H1 (cell line): ENCODE measurements at regions not wholly inside any gene's neighbourhood (a gene's known extent, or its start where the extent isn't known, plus 50 kb on each side); places are given as distances from the start of the nearest gene placed in this dataset.

Source experiments
- CTCF ChIA-PET: fragments of 300-600 bp; sonication (Branson Sonifier 250); formaldehyde crosslinking; loops from one replicate; lab custom pipeline; 2021; ENCODE audit not compliant: partially characterized antibody; lab: Charles Lee
- POLR2A ChIA-PET: fragments of 300-600 bp; sonication (Branson Sonifier 250); formaldehyde crosslinking; loops from one replicate; lab custom pipeline; 2021; ENCODE audit warnings: inconsistent platforms; ENCODE audit not compliant: partially characterized antibody; lab: Charles Lee
- DNase-seq, 2 experiments: peaks; one replicate each; pipeline versions ENCODE4 v3.0.0 to v3.0.0-alpha.2; 2010 to 2022; ENCODE audit warnings: low spot score in 2 of 2, low read depth in 1 of 2, mixed read lengths in 1 of 2
- FAIRE-seq: peaks from 2 replicates; lab custom pipeline; 2011; peaks lifted over from hg19 to GRCh38; lab: Jason Lieb, UNC
- H2AFZ ChIP-seq: 2 replicates; pipeline ENCODE4 v1.8.1; 2012; ENCODE audit warnings: low read length, inconsistent platforms
- H2AK5ac ChIP-seq: 2 replicates; pipeline ENCODE4 v1.6.1; 2013; ENCODE audit warnings: low read depth, low read length
- H2BK120ac ChIP-seq: replicated peaks from 2 replicates; pipeline ENCODE3; 2013; ENCODE audit warnings: low read depth, low read length, inconsistent platforms
- H2BK12ac ChIP-seq: 2 replicates; pipeline ENCODE4 v1.6.1; 2013; ENCODE audit warnings: low read depth, low read length
- H2BK15ac ChIP-seq: 2 replicates; pipeline ENCODE4 v1.6.1; 2013; ENCODE audit warnings: low read length
- H2BK20ac ChIP-seq: 2 replicates; pipeline ENCODE4 v1.6.1; 2013; ENCODE audit warnings: low read length
- H2BK5ac ChIP-seq: 2 replicates; pipeline ENCODE4 v1.6.1; 2013; ENCODE audit warnings: low read depth, low read length
- H3K14ac ChIP-seq: 2 replicates; pipeline ENCODE4 v1.6.1; 2013; ENCODE audit warnings: inconsistent platforms; ENCODE audit not compliant: insufficient read length
- H3K18ac ChIP-seq: 2 replicates; pipeline ENCODE4 v1.6.1; 2013; ENCODE audit warnings: low read length; ENCODE audit errors: extremely low read depth
- H3K23ac ChIP-seq: 2 replicates; pipeline ENCODE4 v1.6.1; 2013; ENCODE audit warnings: inconsistent platforms; ENCODE audit not compliant: insufficient read length
- H3K23me2 ChIP-seq: 2 replicates; pipeline ENCODE4 v1.6.1; 2013; ENCODE audit warnings: low read depth, low read length
- H3K27ac ChIP-seq: 2 replicates; pipeline ENCODE4 v1.6.1; 2011; ENCODE audit warnings: low read depth, low read length, inconsistent platforms
- H3K27me3 ChIP-seq, 4 experiments: replicated peaks in 1 of 4; 1 replicate in 1 of 4; 2 replicates in 3 of 4; pipeline versions ENCODE4 v1.6.1 to v1.8.1; 2011 to 2013; ENCODE audit warnings: low read length in 3 of 4, mild to moderate bottlenecking in 3 of 4, inconsistent platforms in 2 of 4, mixed read lengths in 2 of 4, moderate library complexity in 1 of 4; ENCODE audit not compliant: control insufficient read depth in 3 of 4, insufficient read depth in 3 of 4; ENCODE audit errors: extremely low read depth in 1 of 4
- H3K36me3 ChIP-seq, 4 experiments: 2 replicates each; pipeline versions ENCODE4 v1.6.1 to v1.8.1; 2011 to 2013; ENCODE audit warnings: mild to moderate bottlenecking in 4 of 4, low read length in 3 of 4, moderate library complexity in 2 of 4, control low read depth in 1 of 4, inconsistent platforms in 1 of 4; ENCODE audit not compliant: insufficient read depth in 4 of 4, control insufficient read depth in 2 of 4
- H3K4ac ChIP-seq: replicated peaks from 2 replicates; pipeline ENCODE3; 2013; ENCODE audit warnings: low read length, low read depth, mixed read lengths, inconsistent platforms; ENCODE audit not compliant: insufficient read length
- H3K4me1 ChIP-seq, 4 experiments: replicated peaks in 1 of 4; 1 replicate in 1 of 4; 2 replicates in 3 of 4; pipeline versions ENCODE4 v1.6.1 to v1.8.1; 2011 to 2013; ENCODE audit warnings: low read length in 3 of 4, inconsistent platforms in 2 of 4, mixed read lengths in 1 of 4; ENCODE audit not compliant: insufficient read depth in 4 of 4, control insufficient read depth in 3 of 4
- H3K4me2 ChIP-seq, 2 experiments: 2 replicates each; pipeline versions ENCODE4 v1.6.1 to v1.8.1; 2011 to 2013; ENCODE audit warnings: low read depth in 2 of 2, low read length in 2 of 2, control low read depth in 1 of 2, inconsistent platforms in 1 of 2, mild to moderate bottlenecking in 1 of 2; ENCODE audit not compliant: insufficient read depth in 1 of 2
- H3K4me3 ChIP-seq, 4 experiments: fragments of 200-600, 300-600 bp in 1 of 4; sonication (generic), shearing (Covaris generic), sonication (Bioruptor Twin) in 1 of 4; 2 replicates each; pipeline versions ENCODE4 v1.5.1 to v1.8.1; 2011 to 2016; ENCODE audit warnings: low read length in 4 of 4, low read depth in 3 of 4, control low read depth in 2 of 4, inconsistent platforms in 2 of 4, mild to moderate bottlenecking in 2 of 4, mixed read lengths in 1 of 4, moderate library complexity in 1 of 4; ENCODE audit not compliant: insufficient read depth in 2 of 4; ENCODE audit errors: extremely low read depth in 1 of 4
- H3K56ac ChIP-seq: replicated peaks from 2 replicates; pipeline ENCODE3; 2013; ENCODE audit warnings: low read depth, mild to moderate bottlenecking, mixed read lengths, low read length, inconsistent platforms; ENCODE audit not compliant: insufficient read length
- H3K79me1 ChIP-seq: 2 replicates; pipeline ENCODE4 v1.6.1; 2013; ENCODE audit warnings: low read depth, low read length, control low read depth
- H3K79me2 ChIP-seq, 2 experiments: 2 replicates each; pipeline versions ENCODE4 v1.6.1 to v1.8.1; 2012 to 2013; ENCODE audit warnings: low read length in 2 of 2, mild to moderate bottlenecking in 2 of 2, inconsistent platforms in 1 of 2; ENCODE audit not compliant: insufficient read depth in 2 of 2, control insufficient read depth in 1 of 2
- H3K9ac ChIP-seq, 4 experiments: replicated peaks in 1 of 4; 1 replicate in 1 of 4; 2 replicates in 3 of 4; pipeline versions ENCODE4 v1.6.1 to v1.8.1; 2011 to 2013; ENCODE audit warnings: low read depth in 3 of 4, low read length in 3 of 4, control low read depth in 2 of 4, mild to moderate bottlenecking in 2 of 4, moderate library complexity in 2 of 4, inconsistent platforms in 1 of 4; ENCODE audit errors: extremely low read depth in 1 of 4
- H3K9me3 ChIP-seq, 2 experiments: 2 replicates each; pipeline versions ENCODE4 v1.6.1 to v1.8.1; 2012 to 2013; ENCODE audit warnings: mild to moderate bottlenecking in 2 of 2, moderate library complexity in 2 of 2, control low read depth in 1 of 2, inconsistent platforms in 1 of 2, low read depth in 1 of 2, low read length in 1 of 2, mixed read lengths in 1 of 2; ENCODE audit not compliant: insufficient read depth in 2 of 2
- H4K20me1 ChIP-seq, 2 experiments: replicated peaks in 1 of 2; 2 replicates each; pipeline versions ENCODE3 to v1.8.1; 2011 to 2013; ENCODE audit warnings: inconsistent platforms in 2 of 2, low read length in 2 of 2, mild to moderate bottlenecking in 1 of 2; ENCODE audit not compliant: insufficient read depth in 2 of 2, control insufficient read depth in 1 of 2
- H4K5ac ChIP-seq: 2 replicates; pipeline ENCODE4 v1.6.1; 2013; ENCODE audit warnings: low read length, low read depth, mixed read lengths, inconsistent platforms; ENCODE audit not compliant: insufficient read length
- H4K8ac ChIP-seq: 2 replicates; pipeline ENCODE4 v1.8.0; 2013; ENCODE audit warnings: mild to moderate bottlenecking, moderate library complexity, low read length, inconsistent platforms; ENCODE audit not compliant: insufficient read depth; ENCODE audit errors: extremely low read depth
- H4K91ac ChIP-seq: replicated peaks from 2 replicates; pipeline ENCODE3; 2013; ENCODE audit warnings: low read length, mixed read lengths, inconsistent platforms; ENCODE audit not compliant: insufficient read length
- ASH2L ChIP-seq: fragments of 200-600, 300-600 bp; sonication (generic); IDR thresholded peaks from one replicate; pipeline ENCODE4 v1.7.1; 2017; ENCODE audit warnings: low read length
- CHD1 ChIP-seq: IDR thresholded peaks from 2 replicates; pipeline ENCODE4 v1.6.1; 2012; ENCODE audit warnings: low read depth, low read length, improper control_type of control experiment
- GTF2F1 ChIP-seq: IDR thresholded peaks from 2 replicates; pipeline ENCODE4 v1.6.1; 2012; ENCODE audit warnings: low read depth, low read length, improper control_type of control experiment, borderline replicate concordance
- POU5F1 ChIP-seq: IDR thresholded peaks from 2 replicates; pipeline ENCODE4 v1.6.1; 2011; ENCODE audit warnings: low read depth, mild to moderate bottlenecking, low read length, moderate library complexity
- TAF1 ChIP-seq: IDR thresholded peaks from 2 replicates; pipeline ENCODE4 v1.6.1; 2011; ENCODE audit warnings: mild to moderate bottlenecking, low read depth, low read length
- YY1 ChIP-seq: IDR thresholded peaks from 2 replicates; pipeline ENCODE4 v1.6.1; 2011; ENCODE audit warnings: low read depth, mild to moderate bottlenecking, low read length
- WGBS, 2 experiments: shearing (Covaris generic) in 1 of 2; methylation state at CpG; one replicate each; pipeline versions ENCODE4 v1.1.6 to v1.1.7; 2013 to 2015; ENCODE audit warnings: low lambda C conversion rate in 2 of 2, mixed read lengths in 2 of 2, inconsistent platforms in 1 of 2, low coverage in 1 of 2, missing lambda C conversion rate in 1 of 2; ENCODE audit not compliant: insufficient replicate concordance in 2 of 2, insufficient coverage in 1 of 2, insufficient read length in 1 of 2; ENCODE audit errors: extremely low coverage in 1 of 2, missing lambda C conversion rate in 1 of 2; 5-methylcytosine and 5-hydroxymethylcytosine counted together

GRCh38 chr18:45547910-45548309 is 67.4 kb upstream of the SLC14A2 start:
- Histone ChIP-seq H2BK120ac (no peak overlapping the region), H2AK5ac (no peak overlapping the region), H3K4me3 (no peak overlapping the region), H3K9me3 (no peaks in the 10 kb centered on the region), H3K18ac (no peak overlapping the region), H3K14ac (no peak overlapping the region), H3K79me1 (no peaks in the 10 kb centered on the region), H3K4ac (no peak overlapping the region), H3K79me2 (no peaks in the 10 kb centered on the region), H4K20me1 (no peaks in the 10 kb centered on the region), H3K4me1 (no peaks in the 10 kb centered on the region), H2BK20ac (no peak overlapping the region), H4K91ac (no peak overlapping the region), H2BK12ac (no peak overlapping the region), H2BK15ac (no peak overlapping the region), H2AFZ (no peak overlapping the region), H3K36me3 (no peaks in the 10 kb centered on the region), H3K23ac (no peak overlapping the region), H2BK5ac (no peak overlapping the region), H4K5ac (no peak overlapping the region), H3K27ac (no peak overlapping the region), H3K27me3 (no peaks in the 10 kb centered on the region), H3K9ac (no peak overlapping the region), H3K23me2 (no peaks in the 10 kb centered on the region), H3K56ac (no peak overlapping the region), H3K4me2 (no peak overlapping the region), H4K8ac (no peak overlapping the region)
- FAIRE-seq (no peak), DNase-seq (no peak)
- CTCF ChIA-PET = no interaction called here
- WGBS, 2 experiments = 86% methylated on average over 4 of the region's 4 CpGs; no CpG with 5 or more reads in 1 of the 2 experiments
- POLR2A ChIA-PET = no interaction called here
- no peak for TF ChIP-seq TAF1
- no peak for TF ChIP-seq YY1
- no peak for TF ChIP-seq CHD1
- TF ChIP-seq ASH2L = no peak
- no peak for TF ChIP-seq POU5F1
- no peak for TF ChIP-seq GTF2F1
